Esophagus muscularis mucosa (tissue), 4 donors: ENCODE measurements at regions not wholly inside any gene's neighbourhood (a gene's known extent, or its start where the extent isn't known, plus 50 kb on each side); places are given as distances from the start of the nearest gene placed in this dataset.
"Not testable (repeated sequence)": the region's sequence is repeated elsewhere in the genome, so short reads cannot be mapped to it uniquely, and the experiment has no call there.

Experiments
- DNase-seq: peaks from one replicate; pipeline ENCODE4 v3.0.0-alpha.2; 2017; ENCODE audit errors: extremely low spot score
- H3K27ac ChIP-seq, 4 donors: fragments of 200-600 bp; sonication (generic); replicated peaks in 1 of 4; 1 replicate in 3 of 4; 2 replicates in 1 of 4; pipeline ENCODE4 v1.5.1; 2016 to 2019; ENCODE audit warnings: mild to moderate bottlenecking in 1 of 4
- H3K27me3 ChIP-seq, 4 donors: fragments of 200-600 bp; sonication (generic); one replicate each; pipeline versions ENCODE4 v1.5.1 to v1.6.0; 2016 to 2019
- H3K36me3 ChIP-seq, 4 donors: fragments of 200-600 bp; sonication (generic); one replicate each; pipeline ENCODE4 v1.5.1; 2016 to 2019
- H3K4me1 ChIP-seq, 4 donors: fragments of 200-600 bp; sonication (generic); one replicate each; pipeline ENCODE4 v1.5.1; 2016 to 2019
- H3K4me3 ChIP-seq, 4 donors: fragments of 200-600 bp; sonication (generic); 1 replicate in 2 of 4; 2 replicates in 2 of 4; pipeline ENCODE4 v1.5.1; 2016 to 2019; ENCODE audit warnings: mild to moderate bottlenecking in 4 of 4, moderate library complexity in 1 of 4
- H3K9me3 ChIP-seq, 4 donors: fragments of 200-600 bp; sonication (generic); 1 replicate in 3 of 4; 2 replicates in 1 of 4; pipeline ENCODE4 v1.5.1; 2016 to 2019
- EP300 ChIP-seq: sonication (generic); formaldehyde crosslinking; IDR thresholded peaks from one replicate; pipeline ENCODE4 v1.6.1; 2017; ENCODE audit warnings: antibody characterized with exemption
- POLR2A ChIP-seq: fragments of 450-650 bp; IDR thresholded peaks from one replicate; pipeline ENCODE4 v1.6.1; 2017; ENCODE audit warnings: antibody characterized with exemption, moderate library complexity, mild to moderate bottlenecking, low read depth
- POLR2AphosphoS5 ChIP-seq, 2 donors: sonication (generic); formaldehyde crosslinking; IDR thresholded peaks; one replicate each; pipeline ENCODE4 v1.6.1; 2017; ENCODE audit warnings: antibody characterized with exemption in 2 of 2
- WGBS: methylation state at CpG from one replicate; pipeline ENCODE4 v1.1.5; 2018; 5-methylcytosine and 5-hydroxymethylcytosine counted together
- intact Hi-C: fragments of 100-400 bp; cut with DNase I; formaldehyde crosslinking; loops from one replicate; pipeline ENCODE4 v1.15.1; 2023
- TF ChIP-seq, protein P1 (sequence below), 3 experiments: fragments of 200-600 bp in 2 of 3; fragments of 450-650 bp in 1 of 3; sonication (generic) in 2 of 3; IDR thresholded peaks; one replicate each; pipeline ENCODE4 v1.5.1; 2017 to 2019; ENCODE audit warnings: antibody characterized with exemption in 3 of 3, mild to moderate bottlenecking in 2 of 3, moderate library complexity in 1 of 3

DNA sequence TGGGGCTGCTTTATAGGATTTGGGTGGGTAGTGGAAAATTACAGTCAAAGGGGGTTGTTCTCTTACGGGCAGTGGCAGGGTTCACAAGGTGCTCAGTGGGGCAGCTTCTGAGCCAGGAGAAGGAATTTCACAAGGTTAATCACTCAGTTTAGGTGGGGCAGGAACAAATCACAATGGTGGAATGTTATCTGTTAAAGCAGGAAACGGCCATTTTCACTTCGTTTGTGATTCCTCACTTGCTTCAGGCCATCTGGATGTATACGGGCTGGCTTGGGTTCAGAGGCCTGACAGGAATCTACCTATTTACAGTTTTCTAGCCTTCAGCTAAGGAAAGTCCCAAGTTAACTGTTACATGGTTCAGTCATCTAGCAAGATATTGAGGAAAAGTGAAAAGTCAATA is 1003.5 kb downstream of the STPG2 start:
- TF ChIP-seq, protein P1, sequence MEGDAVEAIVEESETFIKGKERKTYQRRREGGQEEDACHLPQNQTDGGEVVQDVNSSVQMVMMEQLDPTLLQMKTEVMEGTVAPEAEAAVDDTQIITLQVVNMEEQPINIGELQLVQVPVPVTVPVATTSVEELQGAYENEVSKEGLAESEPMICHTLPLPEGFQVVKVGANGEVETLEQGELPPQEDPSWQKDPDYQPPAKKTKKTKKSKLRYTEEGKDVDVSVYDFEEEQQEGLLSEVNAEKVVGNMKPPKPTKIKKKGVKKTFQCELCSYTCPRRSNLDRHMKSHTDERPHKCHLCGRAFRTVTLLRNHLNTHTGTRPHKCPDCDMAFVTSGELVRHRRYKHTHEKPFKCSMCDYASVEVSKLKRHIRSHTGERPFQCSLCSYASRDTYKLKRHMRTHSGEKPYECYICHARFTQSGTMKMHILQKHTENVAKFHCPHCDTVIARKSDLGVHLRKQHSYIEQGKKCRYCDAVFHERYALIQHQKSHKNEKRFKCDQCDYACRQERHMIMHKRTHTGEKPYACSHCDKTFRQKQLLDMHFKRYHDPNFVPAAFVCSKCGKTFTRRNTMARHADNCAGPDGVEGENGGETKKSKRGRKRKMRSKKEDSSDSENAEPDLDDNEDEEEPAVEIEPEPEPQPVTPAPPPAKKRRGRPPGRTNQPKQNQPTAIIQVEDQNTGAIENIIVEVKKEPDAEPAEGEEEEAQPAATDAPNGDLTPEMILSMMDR (IDR thresholded peaks at IDR 0.05) = no peak
- TF ChIP-seq EP300 (no peak), POLR2A (no peak), POLR2AphosphoS5 (IDR thresholded peaks at IDR 0.05) (no peak)

DNA sequence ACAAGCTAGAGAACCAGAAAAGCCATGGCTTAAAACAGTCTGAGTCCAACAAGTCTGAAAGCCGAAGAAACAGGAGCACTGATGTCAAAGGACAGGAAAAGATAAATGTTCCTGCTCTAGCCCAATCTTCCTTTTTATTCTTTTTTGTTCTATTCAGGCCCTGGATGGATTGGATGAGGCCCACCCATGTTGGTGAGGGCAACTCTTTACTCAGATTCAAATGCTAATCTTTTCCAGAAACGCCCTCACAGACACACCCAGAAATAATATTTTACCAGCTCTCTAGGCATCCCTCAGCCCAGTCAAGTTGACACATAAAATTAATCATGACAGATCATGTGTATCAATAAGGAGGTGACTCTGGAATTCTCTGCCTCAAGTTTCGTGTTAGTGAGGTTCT is 1002.7 kb downstream of the STPG2 start:
- 71% methylated on average over 3 of the region's 3 CpGs for WGBS
- Histone ChIP-seq H3K9me3 (no peaks in the 10 kb centered on the region), H3K4me3 (no peak overlapping the region), H3K27me3 (no peaks in the 10 kb centered on the region), H3K27ac (no peak overlapping the region), H3K4me1 (no peaks in the 10 kb centered on the region), H3K36me3 (no peaks in the 10 kb centered on the region)
- TF ChIP-seq EP300 = no peak
- no peak for TF ChIP-seq POLR2AphosphoS5 (IDR thresholded peaks at IDR 0.05)
- TF ChIP-seq, protein P1 (IDR thresholded peaks at IDR 0.05) = no peak
- TF ChIP-seq POLR2A = no peak
- intact Hi-C loops = no loop called here
- no peak for DNase-seq

More for the DNA sequence above, 1003.5 kb downstream of the STPG2 start:
- intact Hi-C loops = no loop called here
- Histone ChIP-seq H3K4me3 (no peak overlapping the region), H3K4me1 (no peaks in the 10 kb centered on the region), H3K27me3 (no peaks in the 10 kb centered on the region), H3K27ac (no peak overlapping the region), H3K9me3 (no peaks in the 10 kb centered on the region), H3K36me3 (no peaks in the 10 kb centered on the region)
- WGBS = 81% methylated on average over 4 of the region's 4 CpGs
- no peak for DNase-seq

DNA sequence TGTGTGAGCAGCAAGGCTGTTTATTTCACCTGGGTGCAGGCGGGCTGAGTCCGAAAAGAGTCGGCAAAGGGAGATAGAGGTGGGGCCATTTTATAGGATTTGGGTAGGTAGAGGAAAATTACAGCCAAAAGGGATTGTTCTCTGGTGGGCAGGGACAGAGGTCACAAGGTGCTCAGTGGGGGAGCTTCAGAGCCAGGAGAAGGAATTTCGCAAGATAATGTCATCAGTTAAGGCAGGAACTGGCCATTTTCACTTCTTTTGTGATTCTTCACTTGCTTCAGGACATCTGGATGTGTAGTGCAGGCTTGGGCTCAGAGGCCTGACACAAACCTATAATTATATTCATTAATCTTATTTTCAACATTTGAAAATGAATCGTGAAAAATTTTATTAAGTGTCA is 1001.9 kb downstream of the STPG2 start:
- H3K36me3 ChIP-seq, H3K27me3 ChIP-seq, H3K9me3 ChIP-seq, H3K4me3 ChIP-seq, DNase-seq, H3K4me1 ChIP-seq, intact Hi-C loops, H3K27ac ChIP-seq: not testable (repeated sequence)
- WGBS = 85% methylated on average over 5 of the region's 5 CpGs

DNA sequence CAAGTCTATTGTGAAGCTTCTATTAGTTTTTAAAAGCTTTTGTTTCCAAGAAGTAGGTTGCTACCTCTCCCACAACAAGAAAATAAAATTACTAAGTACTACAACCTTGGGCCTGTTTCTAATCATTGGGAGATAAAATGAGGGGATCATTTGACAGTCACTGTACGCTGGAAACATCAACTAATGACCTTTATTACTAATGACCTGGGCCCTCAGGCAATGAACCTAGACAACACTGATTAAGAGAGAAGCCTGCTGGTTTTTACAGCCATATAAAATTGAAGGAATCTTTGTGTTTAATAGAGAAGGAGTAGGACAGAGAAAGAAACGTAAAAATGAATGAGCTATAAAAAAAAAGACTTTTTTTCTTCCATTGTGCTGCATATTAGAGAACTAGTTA is 1000.9 kb downstream of the STPG2 start:
- Histone ChIP-seq H3K27me3 (no peaks in the 10 kb centered on the region), H3K4me3 (no peak overlapping the region), H3K4me1 (no peaks in the 10 kb centered on the region), H3K36me3 (no peaks in the 10 kb centered on the region), H3K27ac (no peak overlapping the region), H3K9me3 (no peaks in the 10 kb centered on the region)
- no peak for DNase-seq
- TF ChIP-seq POLR2AphosphoS5 (IDR thresholded peaks at IDR 0.05) (no peak), POLR2A (no peak), EP300 (no peak)
- TF ChIP-seq, protein P1 (IDR thresholded peaks at IDR 0.05) = no peak
- intact Hi-C loops = no loop called here
- 62% methylated on average over 2 of the region's 2 CpGs for WGBS

DNA sequence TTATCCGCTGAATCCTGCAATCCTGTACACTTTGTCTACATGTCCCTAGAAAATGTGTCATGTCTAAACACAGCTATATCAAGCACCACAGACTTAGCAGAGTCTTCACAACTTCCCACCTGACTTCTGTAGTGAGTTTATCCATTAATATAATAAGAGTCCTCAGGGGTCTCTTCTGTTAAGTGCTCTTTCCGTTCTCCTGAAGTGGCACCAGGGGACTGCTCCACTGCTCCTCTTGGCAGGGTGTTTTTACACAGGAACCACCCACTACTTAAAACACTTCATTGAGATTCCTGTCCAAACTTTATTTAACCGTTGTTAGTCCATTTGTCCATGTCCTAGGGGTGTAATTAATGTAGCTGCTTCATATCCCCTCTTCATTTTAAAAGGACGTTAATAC is 1000.4 kb downstream of the STPG2 start:
- no peak for DNase-seq
- intact Hi-C loops = no loop called here
- Histone ChIP-seq H3K4me1 (no peaks in the 10 kb centered on the region), H3K36me3 (no peaks in the 10 kb centered on the region), H3K27ac (no peak overlapping the region), H3K27me3 (no peaks in the 10 kb centered on the region), H3K4me3 (no peak overlapping the region), H3K9me3 (no peaks in the 10 kb centered on the region)
- TF ChIP-seq POLR2AphosphoS5 (IDR thresholded peaks at IDR 0.05) (no peak), POLR2A (no peak), EP300 (no peak)
- TF ChIP-seq, protein P1 (IDR thresholded peaks at IDR 0.05) = no peak
- 65% methylated on average over 4 of the region's 4 CpGs for WGBS
